ENCODE measurements at regions not wholly inside any gene's neighbourhood (a gene's known extent, or its start where the extent isn't known, plus 50 kb on each side); places are given as distances from the start of the nearest gene placed in this dataset.
A peak's percentile ranks its signal among the peaks of the same experiment; 100 is the strongest.

GRCh38 chr14:51145246-51145645 is 50.3 kb upstream of the TRIM9 start:
- DNase-seq = no peak

- no peak for DNase-seq
Measured at GRCh38 chr14:51147183-51147582, 52.3 kb upstream of the TRIM9 start.

- DNase-seq = no peak
Measured at GRCh38 chr14:51155326-51155725, 60.4 kb upstream of the TRIM9 start.

GRCh38 chr14:51157012-51157411 is 62.1 kb upstream of the TRIM9 start:
- no peak for DNase-seq

- no peak for DNase-seq
Measured at GRCh38 chr14:51160871-51161270, 66.0 kb upstream of the TRIM9 start.

- DNase-seq = no peak
Measured at GRCh38 chr14:51165415-51165814, 70.5 kb upstream of the TRIM9 start.

GRCh38 chr14:51167587-51168214 is 72.3 kb upstream of the TMX1 start:
- no peak for DNase-seq

- no peak for DNase-seq
Measured at GRCh38 chr14:51168215-51168613, 71.8 kb upstream of the TMX1 start.

GRCh38 chr14:51173863-51174262 is 66.2 kb upstream of the TMX1 start:
- no peak for DNase-seq

GRCh38 chr14:51176839-51177238 is 63.2 kb upstream of the TMX1 start:
- DNase-seq = peak; percentile 35

- no peak for DNase-seq
Measured at GRCh38 chr14:51180577-51180976, 59.5 kb upstream of the TMX1 start.

- peak; percentile 38 for DNase-seq
Measured at GRCh38 chr14:51182131-51182565, 57.9 kb upstream of the TMX1 start.

- DNase-seq = no peak
Measured at GRCh38 chr14:51185180-51185579, 54.9 kb upstream of the TMX1 start.

GRCh38 chr14:51185754-51186153 is 54.3 kb upstream of the TMX1 start:
- no peak for DNase-seq

- DNase-seq = no peak
Measured at GRCh38 chr14:51188566-51189185, 51.4 kb upstream of the TMX1 start.

GRCh38 chr14:51189600-51190376 is 50.3 kb upstream of the TMX1 start:
- no peak for DNase-seq
